ENCODE measurements at regions not wholly inside any gene's neighbourhood (a gene's known extent, or its start where the extent isn't known, plus 50 kb on each side); places are given as distances from the start of the nearest gene placed in this dataset.

DNA sequence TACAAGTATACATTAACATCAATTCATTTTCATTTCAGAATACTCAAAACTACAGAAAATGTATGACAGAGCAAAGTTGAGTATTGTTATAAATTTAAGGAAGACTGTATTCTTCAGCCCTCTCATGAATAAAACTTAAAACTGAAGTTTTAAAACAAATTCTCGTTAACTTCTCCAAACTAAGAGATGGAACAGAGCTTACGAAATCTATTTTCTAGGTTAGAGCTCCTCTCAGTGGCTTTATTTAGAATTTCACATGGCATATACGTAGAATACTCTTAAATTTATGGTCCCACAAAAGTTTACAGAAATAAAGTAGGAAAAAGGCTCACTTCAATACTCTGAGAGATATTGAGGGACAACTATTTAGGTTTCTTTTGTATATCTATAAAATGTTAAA lies 612.1 kb downstream of the KCNJ3 start:
- TF ChIP-seq CTCF (IDR thresholded peaks at IDR 0.05): peak; percentile 57
- no peak for TF ChIP-seq CHD2 (IDR thresholded peaks at IDR 0.05; ENCODE audit: low read length, partially characterized antibody)
- no peak for TF ChIP-seq POLR2A (IDR thresholded peaks at IDR 0.05; ENCODE audit: low read length)
- no peak for TF ChIP-seq ZSCAN20 (CRISPR knock-in tag; IDR thresholded peaks at IDR 0.05)
- no peak for TF ChIP-seq FOSL2 (IDR thresholded peaks at IDR 0.05)
- no peak for TF ChIP-seq FOSL2 (CRISPR knock-in tag; IDR thresholded peaks at IDR 0.05)
- no peak for TF ChIP-seq EP300 (IDR thresholded peaks at IDR 0.05)
- TF ChIP-seq RAD21 (conservative IDR thresholded peaks at IDR 0.05 in 1 of 2, IDR thresholded peaks at IDR 0.05 in 1 of 2): peak; percentile 62 to 76
- no peak for TF ChIP-seq CHD4 (IDR thresholded peaks at IDR 0.05; ENCODE audit: borderline replicate concordance)
- TF ChIP-seq MYC (IDR thresholded peaks at IDR 0.05; ENCODE audit: borderline replicate concordance, low read length): no peak
- TF ChIP-seq HOXA7 (CRISPR knock-in tag; IDR thresholded peaks at IDR 0.05): no peak
- no peak for TF ChIP-seq ELK1 (IDR thresholded peaks at IDR 0.05; ENCODE audit: low read depth, low read length)
- TF ChIP-seq, protein P1, sequence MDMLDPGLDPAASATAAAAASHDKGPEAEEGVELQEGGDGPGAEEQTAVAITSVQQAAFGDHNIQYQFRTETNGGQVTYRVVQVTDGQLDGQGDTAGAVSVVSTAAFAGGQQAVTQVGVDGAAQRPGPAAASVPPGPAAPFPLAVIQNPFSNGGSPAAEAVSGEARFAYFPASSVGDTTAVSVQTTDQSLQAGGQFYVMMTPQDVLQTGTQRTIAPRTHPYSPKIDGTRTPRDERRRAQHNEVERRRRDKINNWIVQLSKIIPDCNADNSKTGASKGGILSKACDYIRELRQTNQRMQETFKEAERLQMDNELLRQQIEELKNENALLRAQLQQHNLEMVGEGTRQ (IDR thresholded peaks at IDR 0.05): no peak
- TF ChIP-seq MAX (IDR thresholded peaks at IDR 0.05): no peak
- TF ChIP-seq MAZ (IDR thresholded peaks at IDR 0.05; ENCODE audit: borderline replicate concordance, low read depth, low read length): no peak

Measured in A549 (cell line).